HEK293T (cell line): ENCODE measurements at regions not wholly inside any gene's neighbourhood (a gene's known extent, or its start where the extent isn't known, plus 50 kb on each side); places are given as distances from the start of the nearest gene placed in this dataset.

Experiments
- ELF4 ChIP-seq: fragments of 450-650 bp; IDR thresholded peaks from 2 replicates; pipeline ENCODE4 v1.6.1; 2017; ENCODE audit warnings: antibody characterized with exemption
- FOXA1 ChIP-seq: fragments of 450-650 bp; IDR thresholded peaks from 2 replicates; pipeline ENCODE4 v1.6.1; 2016; ENCODE audit warnings: mild to moderate bottlenecking
- FOXK2 ChIP-seq: fragments of 450-650 bp; IDR thresholded peaks from 2 replicates; pipeline ENCODE4 v1.6.1; 2016; ENCODE audit warnings: mild to moderate bottlenecking
- L3MBTL2 ChIP-seq: fragments of 450-650 bp; conservative IDR thresholded peaks from 2 replicates; pipeline ENCODE4 v1.6.1; 2016; ENCODE audit warnings: mild to moderate bottlenecking
- NFRKB ChIP-seq: fragments of 450-650 bp; IDR thresholded peaks from 2 replicates; pipeline ENCODE4 v1.6.1; 2016; ENCODE audit warnings: mild to moderate bottlenecking, moderate library complexity
- PKNOX1 ChIP-seq: fragments of 450-650 bp; IDR thresholded peaks from 2 replicates; pipeline ENCODE4 v1.6.1; 2016
- SP1 ChIP-seq: fragments of 450-650 bp; IDR thresholded peaks from 2 replicates; pipeline ENCODE4 v1.6.1; 2017
- SUZ12 ChIP-seq: fragments of 450-650 bp; IDR thresholded peaks from 2 replicates; pipeline ENCODE4 v1.6.1; 2016; ENCODE audit warnings: mild to moderate bottlenecking
- ZNF384 ChIP-seq: fragments of 450-650 bp; IDR thresholded peaks from 2 replicates; pipeline ENCODE4 v1.6.1; 2016

- TF ChIP-seq FOXA1 (no peak), ZNF384 (no peak), L3MBTL2 (no peak), ELF4 (no peak), SUZ12 (no peak), PKNOX1 (no peak), SP1 (no peak), FOXK2 (no peak), NFRKB (no peak)
Observed at GRCh38 chr3:55269636-55270035, 217.5 kb downstream of the WNT5A start.
